WTC11 (cell line): ENCODE measurements at regions not wholly inside any gene's neighbourhood (a gene's known extent, or its start where the extent isn't known, plus 50 kb on each side); places are given as distances from the start of the nearest gene placed in this dataset.

ENCODE experiments used
- CREB1 ChIP-seq: sonication (generic); formaldehyde crosslinking; IDR thresholded peaks from 2 replicates; pipeline ENCODE4 v1.8.0; 2023; ENCODE audit warnings: mild to moderate bottlenecking, missing genetic modification reagents
- NR3C1 ChIP-seq: sonication (generic); formaldehyde crosslinking; conservative IDR thresholded peaks from 2 replicates; pipeline ENCODE4 v1.8.1; 2023; ENCODE audit warnings: low read depth, mild to moderate bottlenecking, missing genetic modification reagents
- SMAD4 ChIP-seq: sonication (generic); formaldehyde crosslinking; IDR thresholded peaks from 2 replicates; pipeline ENCODE4 v1.8.0; 2022; ENCODE audit warnings: mild to moderate bottlenecking, missing genetic modification reagents
- SOX15 ChIP-seq: fragments of 250-450 bp; sonication (Bioruptor Pico); IDR thresholded peaks from 2 replicates; pipeline ENCODE4 v1.9.0; 2021; ENCODE audit warnings: mild to moderate bottlenecking
- SP1 ChIP-seq: sonication (generic); formaldehyde crosslinking; conservative IDR thresholded peaks from 2 replicates; pipeline ENCODE4 v1.8.1; 2022; ENCODE audit warnings: missing genetic modification reagents
- TCF7 ChIP-seq: sonication (generic); formaldehyde crosslinking; IDR thresholded peaks from 2 replicates; pipeline ENCODE4 v1.8.0; 2022; ENCODE audit warnings: mild to moderate bottlenecking, low read depth, missing genetic modification reagents, moderate library complexity
- TEAD4 ChIP-seq: sonication (generic); formaldehyde crosslinking; IDR thresholded peaks from 2 replicates; pipeline ENCODE4 v1.8.0; 2022; ENCODE audit warnings: mild to moderate bottlenecking, missing genetic modification reagents
- TF ChIP-seq, protein P1 (sequence below): fragments of 200-600 bp; IDR thresholded peaks from 2 replicates; pipeline ENCODE4 v1.8.0; 2022; ENCODE audit warnings: antibody characterized with exemption
- TF ChIP-seq, protein P2 (sequence below): sonication (generic); formaldehyde crosslinking; IDR thresholded peaks from 2 replicates; pipeline ENCODE4 v1.8.0; 2022; ENCODE audit warnings: mild to moderate bottlenecking, missing genetic modification reagents

DNA sequence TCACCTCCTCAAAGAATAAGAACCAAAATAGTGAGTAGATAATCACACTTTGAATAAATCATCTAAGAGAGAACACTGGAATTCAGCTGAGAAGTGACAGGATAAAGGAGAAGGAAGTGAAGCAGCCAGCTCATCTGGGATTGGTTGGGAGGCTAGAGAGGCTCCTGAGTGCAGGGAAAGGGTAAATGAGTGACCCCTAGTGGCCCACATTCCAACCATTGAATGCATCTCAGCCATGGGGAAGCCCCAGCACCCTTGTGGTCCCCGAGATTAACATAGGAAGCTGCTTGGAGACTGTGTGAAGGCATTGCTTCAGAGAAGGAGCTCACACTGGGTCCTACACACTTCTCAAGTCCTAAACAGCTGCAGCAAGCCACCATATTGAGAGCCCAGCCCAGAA, 82.3 kb downstream of the JRKL start:
- TF ChIP-seq SOX15 (CRISPR knock-in tag) (no peak), SP1 (CRISPR knock-in tag) (no peak), TCF7 (CRISPR knock-in tag) (no peak), SMAD4 (no peak), TEAD4 (CRISPR knock-in tag) (no peak), CREB1 (no peak), NR3C1 (no peak)
- TF ChIP-seq, protein P1, sequence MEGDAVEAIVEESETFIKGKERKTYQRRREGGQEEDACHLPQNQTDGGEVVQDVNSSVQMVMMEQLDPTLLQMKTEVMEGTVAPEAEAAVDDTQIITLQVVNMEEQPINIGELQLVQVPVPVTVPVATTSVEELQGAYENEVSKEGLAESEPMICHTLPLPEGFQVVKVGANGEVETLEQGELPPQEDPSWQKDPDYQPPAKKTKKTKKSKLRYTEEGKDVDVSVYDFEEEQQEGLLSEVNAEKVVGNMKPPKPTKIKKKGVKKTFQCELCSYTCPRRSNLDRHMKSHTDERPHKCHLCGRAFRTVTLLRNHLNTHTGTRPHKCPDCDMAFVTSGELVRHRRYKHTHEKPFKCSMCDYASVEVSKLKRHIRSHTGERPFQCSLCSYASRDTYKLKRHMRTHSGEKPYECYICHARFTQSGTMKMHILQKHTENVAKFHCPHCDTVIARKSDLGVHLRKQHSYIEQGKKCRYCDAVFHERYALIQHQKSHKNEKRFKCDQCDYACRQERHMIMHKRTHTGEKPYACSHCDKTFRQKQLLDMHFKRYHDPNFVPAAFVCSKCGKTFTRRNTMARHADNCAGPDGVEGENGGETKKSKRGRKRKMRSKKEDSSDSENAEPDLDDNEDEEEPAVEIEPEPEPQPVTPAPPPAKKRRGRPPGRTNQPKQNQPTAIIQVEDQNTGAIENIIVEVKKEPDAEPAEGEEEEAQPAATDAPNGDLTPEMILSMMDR: no peak
- TF ChIP-seq, protein P2, sequence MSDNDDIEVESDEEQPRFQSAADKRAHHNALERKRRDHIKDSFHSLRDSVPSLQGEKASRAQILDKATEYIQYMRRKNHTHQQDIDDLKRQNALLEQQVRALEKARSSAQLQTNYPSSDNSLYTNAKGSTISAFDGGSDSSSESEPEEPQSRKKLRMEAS (CRISPR knock-in tag): no peak
